Hematopoietic multipotent progenitor cell treated with erythropoietin and hydrocortisone succinate and interleukin-3 and kit ligand, for 15 days (in vitro differentiated cells): ENCODE measurements at regions not wholly inside any gene's neighbourhood (a gene's known extent, or its start where the extent isn't known, plus 50 kb on each side); places are given as distances from the start of the nearest gene placed in this dataset.

Experiments used
- DNase-seq: peaks from one replicate; pipeline ENCODE4 v3.0.0-alpha.2; 2015; ENCODE audit warnings: low spot score

DNA sequence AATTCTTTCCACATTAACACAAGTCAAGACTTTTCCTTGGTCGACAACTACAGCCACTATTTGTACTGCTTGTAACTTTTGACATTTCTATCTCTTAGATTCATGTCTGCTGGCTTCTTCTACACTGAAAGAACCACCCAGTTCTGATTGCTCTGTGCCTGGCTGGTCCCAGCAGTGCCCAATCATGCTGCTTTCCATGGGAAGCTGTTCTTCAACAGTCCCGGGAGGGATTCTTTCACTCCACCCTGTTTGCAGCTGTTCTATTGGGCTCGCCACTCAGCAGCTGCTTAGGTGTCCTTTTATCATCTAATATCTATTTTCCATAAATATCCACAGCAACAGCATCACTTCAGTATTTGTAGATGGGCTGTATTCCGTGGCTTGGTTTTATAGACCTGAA, 471.1 kb upstream of the SMIM21 start:
- DNase-seq, result no peak

DNA sequence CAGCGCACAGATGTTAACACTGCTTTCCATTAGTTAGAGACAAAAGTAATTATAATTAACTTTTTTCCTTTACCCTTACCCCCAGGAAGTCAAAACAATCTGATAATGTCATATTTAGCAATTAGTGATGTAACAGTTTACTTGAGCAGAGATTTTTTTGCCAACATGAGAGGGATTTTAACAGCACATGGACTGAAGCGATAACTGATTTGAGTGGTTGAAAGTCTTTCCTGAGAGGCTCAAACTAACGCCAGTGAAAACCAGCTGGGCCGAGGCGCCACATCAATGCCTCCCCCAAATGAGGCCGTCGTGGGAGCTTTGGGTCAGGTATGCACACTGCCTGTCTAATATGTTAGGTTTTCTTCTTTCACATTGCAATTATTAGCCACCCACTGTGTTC, 469.9 kb upstream of the SMIM21 start:
- DNase-seq, result no peak

DNA sequence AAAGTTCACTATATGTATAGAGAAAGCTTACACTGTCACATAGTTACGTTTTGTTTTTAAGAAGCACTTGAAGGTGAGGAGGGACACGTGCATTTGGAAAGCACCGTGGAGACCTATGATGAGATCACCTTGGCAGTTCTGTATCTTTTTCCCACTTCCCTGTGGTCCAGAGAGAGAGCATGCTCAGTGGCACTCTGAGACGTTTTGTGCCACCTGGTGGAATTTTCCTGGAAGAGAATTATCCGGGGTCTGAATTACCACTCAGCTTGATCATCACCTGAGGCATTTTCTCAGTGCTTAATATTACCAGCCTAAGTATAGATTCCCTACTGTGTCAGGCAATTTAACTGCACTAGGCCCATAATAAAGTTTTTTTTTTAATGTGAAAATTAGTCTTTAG, 469.4 kb upstream of the SMIM21 start:
- DNase-seq, result no peak

DNA sequence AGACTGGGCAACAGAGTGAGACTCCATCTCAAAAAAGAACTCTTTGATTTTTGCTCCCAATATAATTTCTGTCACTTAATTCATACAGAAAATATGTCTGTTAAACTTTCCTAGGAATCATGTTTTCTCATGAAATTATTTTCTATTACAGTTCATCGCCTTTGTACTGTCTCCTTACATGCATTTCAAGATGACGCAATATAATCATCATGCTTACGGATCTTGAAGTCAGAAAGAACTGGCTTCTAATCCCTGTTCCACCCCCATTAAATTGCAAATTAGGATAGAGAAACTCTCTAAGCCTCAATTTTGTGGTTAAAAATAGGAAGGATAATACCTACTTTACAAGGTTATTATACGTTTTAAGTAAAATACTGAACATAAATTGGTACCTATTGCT, 467.6 kb upstream of the SMIM21 start:
- no peak for DNase-seq

DNA sequence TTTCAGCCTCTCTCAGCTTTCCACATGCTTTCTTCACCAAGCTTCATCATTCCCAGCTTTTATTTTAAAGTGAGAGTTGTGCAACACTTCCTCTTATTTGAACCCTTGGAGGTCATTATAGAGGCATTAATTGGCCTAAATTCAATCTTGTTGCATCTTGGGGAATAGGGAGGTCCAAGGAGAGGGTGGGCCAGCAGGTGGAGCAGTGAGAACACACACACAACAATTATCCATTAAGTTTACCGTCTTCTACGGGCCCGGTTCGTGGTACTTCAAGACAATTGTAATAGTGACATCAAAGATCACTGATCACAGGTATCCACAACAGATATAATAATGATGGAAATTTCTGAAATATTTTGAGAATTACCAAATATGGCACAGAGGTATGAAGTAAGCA, 457.2 kb upstream of the SMIM21 start:
- DNase-seq, result no peak

DNA sequence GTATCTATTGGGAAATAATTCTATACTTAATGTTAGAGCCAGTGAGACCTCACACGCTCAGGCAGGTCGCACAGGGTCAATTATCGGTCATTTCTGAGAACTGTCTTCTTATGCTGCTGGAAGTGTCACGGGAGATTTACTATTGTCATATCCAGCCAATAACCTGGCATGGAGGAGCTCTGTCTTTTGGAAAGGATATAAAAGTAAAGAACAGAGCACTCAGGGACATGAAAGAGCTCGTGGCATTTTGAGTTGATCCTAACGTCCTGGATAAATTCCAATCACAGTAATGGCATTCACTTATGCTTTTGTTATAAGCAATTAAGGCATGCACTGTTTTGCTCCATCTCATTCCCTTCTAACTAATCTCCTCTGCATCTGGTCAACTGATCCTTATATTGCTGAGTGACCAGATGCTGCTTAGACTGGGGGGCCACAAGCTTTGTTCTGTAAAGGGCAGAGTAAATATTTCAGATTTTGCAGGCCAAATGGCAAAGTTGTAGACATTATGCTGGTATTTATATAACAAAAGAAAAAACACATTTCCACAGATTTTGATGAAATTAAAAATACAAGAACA, 453.5 kb upstream of the SMIM21 start:
- DNase-seq, result no peak

DNA sequence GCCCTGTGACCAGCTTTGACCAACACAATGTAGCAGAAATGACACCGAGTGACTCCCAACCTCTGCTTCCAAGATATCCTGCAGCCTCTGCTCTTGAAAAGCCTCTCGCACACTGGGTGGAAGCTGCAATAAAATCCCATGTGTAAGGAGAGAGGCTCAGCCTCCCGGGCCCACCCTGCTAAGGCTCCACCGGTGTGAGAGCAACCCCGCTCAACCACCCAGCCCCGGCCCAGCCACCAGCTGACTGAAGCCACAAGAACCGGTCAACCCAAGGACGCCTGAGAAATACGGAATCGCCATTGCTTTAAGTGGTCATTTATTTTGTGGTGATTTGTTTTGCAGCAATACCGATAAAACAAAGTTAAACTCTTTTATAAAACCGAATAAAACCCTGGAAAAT, 452.8 kb upstream of the SMIM21 start:
- no peak for DNase-seq

DNA sequence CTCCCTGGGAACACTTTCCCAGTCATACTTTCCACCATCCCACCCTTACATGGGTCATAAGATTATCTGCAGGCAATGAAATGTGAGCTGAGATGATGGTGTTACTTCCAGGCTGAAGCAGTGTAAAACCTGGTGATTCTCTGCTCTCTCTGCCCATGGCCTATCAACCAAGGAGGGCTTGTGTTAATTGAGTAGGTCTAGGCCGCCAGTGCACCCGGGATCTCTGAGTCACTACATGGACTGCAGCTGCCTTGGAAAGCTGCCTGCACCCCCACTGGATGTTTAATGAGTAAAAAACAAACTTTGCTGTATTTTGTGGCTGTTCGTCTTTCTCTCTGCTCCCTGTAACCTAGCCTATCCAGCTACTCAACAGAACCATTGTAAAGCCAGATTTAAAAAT, 451.7 kb upstream of the SMIM21 start:
- no peak for DNase-seq

DNA sequence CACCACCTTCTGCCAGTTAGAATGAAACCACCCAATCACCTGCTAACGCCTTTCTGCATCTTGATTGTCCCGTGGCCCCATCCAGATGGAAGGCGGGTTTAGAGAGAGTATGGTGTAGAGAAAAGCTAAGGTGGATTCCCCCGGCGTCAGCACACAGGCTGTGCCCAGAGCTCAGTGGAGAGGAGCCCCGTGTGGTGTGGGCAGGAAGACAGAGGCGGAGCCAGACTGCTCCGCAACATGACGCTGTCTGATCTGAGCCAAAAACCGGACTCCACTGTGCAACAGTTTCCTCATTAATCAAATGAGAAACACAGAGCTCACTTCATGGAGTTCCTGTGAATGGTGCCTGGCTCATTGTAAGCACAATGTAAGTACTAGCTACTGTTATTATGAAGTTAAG, 448.1 kb upstream of the SMIM21 start:
- no peak for DNase-seq

DNA sequence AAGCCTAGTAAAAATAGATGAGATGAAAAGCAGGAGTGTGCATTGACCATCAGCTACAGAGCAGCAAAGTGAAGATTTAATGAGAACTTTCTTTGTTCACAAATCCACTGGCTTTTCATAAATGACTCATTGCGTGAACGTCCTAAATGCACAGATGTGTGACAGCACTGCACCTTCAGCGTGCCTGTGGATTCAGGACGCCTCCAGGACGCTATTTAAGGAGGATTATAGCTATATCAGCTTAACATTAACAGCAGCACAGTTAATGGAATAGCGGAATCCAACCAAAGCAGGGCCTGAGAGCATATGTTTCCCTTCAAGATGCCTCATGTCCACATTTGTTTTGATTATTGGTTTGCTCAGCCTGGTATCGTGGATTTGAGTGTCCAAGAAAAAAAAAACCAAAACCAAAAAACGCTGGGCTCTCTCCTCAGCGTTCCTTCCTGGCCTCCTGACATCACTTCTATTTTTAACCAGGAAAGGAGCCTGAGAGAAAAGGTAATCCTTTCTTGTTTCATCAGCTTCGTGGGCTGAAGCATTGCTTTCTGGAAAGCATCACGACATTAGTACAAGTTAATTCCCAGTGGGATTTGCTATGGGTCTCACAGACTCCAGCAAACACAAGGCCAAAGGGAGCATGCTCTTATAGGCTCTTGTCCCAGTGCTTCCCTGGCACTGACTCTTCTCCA, 447.0 kb upstream of the SMIM21 start:
- no peak for DNase-seq

DNA sequence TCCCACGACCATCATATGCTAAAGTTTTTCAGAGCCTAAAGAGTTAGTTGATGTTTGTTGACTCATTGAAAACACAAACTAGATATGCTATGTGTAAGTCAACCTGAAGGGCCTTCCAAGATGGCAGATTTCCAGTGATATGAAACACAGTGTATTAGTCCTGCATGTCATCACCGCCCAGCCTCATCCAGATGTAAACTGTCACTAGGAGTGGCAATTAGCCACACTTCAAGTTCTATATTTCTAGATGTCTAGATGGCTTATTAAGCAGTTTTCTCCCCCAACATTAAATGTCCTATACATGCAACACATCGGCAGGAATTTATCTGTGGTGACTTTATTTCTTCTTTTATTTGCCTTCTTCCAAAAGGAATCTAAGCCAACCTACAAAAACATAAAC, 444.1 kb upstream of the SMIM21 start:
- DNase-seq, result no peak

DNA sequence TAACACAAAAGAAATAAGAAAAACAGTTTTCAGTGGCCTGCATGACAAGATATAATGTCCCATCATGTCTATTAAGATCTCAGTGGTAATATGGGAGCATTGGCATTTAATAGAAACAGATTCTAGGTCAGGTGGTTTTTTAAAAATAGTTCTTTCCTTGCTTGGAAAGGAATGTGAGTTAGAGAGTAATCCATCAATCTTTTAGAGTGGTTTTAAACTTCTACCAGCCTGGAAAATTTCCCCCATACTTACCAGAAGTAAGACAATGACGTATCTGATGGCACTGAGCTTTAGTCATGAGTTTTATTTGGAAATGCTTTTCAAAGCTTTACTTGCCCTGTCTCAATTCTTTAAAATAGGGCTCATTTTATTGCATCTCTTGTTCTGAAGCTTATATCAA, 441.7 kb upstream of the SMIM21 start:
- DNase-seq, result no peak

DNA sequence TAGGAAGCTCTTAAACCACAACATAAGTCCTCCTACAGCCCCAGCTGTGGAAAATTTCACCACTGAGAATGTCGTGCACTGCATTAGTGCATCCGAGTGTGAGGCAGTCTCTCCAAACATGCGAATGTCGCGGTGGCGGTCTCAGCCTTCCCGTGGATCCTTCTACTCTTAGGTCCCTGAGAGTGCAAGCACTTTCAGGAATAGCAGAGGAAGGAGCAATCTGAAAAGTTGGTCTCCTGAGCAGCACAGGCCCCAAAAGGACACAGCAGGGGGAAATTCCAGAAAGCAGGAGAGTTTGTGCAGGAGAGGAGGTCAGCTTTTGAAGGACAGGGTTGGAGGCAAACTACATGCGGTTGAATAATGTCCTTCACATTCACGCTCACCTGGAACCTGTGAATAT, 440.5 kb upstream of the SMIM21 start:
- no peak for DNase-seq

DNA sequence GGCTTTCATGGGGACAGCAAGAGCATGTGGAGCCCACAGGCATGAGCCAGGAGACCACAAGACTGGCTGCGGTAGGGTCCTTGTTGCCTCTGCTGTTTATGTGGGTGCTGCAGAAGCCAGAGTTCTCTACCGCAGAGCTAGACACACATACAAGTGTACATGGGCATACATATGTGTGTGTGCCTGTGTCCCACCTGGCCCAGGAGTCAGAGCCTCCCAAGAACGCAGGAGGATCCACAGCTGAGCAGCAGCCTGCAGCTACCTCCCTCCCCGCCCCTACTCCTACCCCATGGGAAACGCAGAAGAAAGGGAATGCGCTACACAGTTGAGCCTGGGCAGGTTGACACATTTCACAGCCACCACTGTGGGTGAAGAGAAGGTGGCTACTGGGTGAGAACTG, 438.1 kb upstream of the SMIM21 start:
- DNase-seq, result no peak

DNA sequence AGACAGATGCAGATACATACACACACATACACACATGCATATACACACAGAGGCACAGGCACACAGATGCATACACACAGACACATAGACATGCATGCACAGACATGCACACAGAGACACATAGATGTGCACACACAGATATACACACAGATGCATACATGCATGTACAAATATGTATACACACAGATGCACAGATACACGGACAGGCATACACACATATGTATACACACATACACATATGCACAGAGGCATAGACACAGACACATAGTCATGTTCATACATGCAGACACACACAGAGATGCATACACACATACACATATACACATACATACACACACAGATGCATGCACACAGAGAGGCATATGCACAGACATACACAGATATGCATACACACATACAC, 437.3 kb upstream of the SMIM21 start:
- DNase-seq, result no peak

DNA sequence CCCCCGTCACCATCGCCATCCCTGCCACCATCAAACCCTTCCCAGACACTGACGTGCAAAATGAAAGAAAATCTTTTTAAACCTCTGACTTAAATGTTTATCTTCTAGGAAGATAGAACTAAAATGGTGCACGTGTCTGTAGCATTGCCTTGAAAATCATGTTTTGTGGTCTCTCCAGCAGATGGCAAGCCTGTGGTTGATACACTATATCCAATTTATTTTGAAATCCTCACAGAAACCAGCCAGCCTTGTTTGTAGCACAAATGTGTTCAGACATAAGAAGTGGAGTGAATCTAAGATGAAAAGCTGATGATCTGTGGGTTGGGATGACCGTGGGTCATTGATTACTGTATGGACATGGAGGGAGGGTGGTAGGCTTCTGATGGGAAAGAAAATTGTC, 436.2 kb upstream of the SMIM21 start:
- DNase-seq, result no peak

DNA sequence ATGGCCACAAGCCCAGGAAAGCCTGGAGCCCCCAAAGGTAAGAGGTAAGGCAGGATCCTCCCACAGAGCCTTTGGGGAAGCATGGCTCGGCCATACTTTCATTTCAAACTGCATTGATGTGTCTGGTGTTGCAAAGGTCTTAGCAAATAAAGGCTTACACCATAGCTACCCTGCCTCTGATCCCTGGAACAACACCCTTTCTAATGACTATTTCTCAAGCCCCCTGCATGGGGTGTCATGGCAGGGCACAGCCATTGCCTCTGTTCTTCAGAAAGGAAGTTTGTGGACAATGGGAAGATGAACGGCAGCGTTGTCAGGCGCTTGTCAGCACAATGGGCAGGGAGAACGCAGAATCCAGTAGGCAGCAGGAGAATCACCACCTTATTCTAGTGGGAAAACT, 435.0 kb upstream of the SMIM21 start:
- no peak for DNase-seq

DNA sequence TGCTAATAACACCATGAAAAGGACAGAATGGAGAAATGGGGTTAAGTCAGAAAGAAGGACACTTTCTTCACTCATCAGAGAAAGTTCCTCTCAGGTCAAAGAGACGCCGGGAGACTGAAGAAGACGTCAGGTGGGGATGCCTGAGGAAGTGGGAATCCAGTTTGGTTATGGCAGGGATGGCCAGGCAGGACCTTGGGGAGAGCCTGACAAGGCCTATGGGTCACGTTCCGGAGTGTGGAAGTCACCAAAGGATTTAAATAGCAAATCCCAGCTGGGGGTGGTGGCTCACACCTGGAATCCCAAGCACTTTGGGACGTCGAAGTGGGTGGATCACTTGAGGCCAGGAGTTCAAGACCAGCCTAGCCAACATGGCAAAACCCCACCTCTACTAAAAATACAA, 432.7 kb upstream of the SMIM21 start:
- no peak for DNase-seq

DNA sequence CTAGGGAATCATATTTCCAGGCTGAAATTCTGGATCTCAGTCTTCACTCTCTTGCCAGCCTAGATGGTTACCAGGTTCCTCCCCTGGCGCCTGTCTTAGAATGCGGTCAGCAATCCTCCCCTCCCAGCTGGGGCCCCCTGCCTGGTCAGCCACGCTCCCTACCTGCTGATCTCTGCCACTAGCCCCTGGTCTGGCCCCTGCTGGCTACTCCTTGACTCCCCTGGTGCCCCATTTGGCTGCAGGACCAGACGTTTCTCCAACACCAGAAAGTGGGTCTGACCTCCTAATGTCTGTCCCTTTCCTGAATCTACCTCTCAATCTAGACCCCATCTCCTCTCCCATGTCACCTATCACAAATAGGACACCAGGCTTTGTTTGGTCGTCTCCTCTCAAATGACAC, 432.0 kb upstream of the SMIM21 start:
- no peak for DNase-seq

DNA sequence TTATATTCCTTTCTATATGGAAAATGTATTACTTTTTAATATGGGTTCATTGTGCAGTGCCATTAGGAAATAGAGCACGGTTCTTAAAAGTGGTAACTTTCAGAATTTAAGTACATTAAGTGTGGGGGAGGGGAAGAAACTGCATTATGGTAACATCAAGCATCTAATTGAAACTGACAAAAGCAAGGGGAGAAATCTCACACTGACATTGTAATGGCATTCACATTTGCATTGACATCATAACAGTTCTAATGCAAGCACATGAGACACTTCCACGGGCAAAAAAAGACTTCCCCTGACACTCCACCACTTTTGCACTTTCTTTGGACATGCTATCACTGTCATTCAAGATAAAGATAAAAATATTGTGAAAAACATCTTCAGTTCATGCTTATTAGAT, 431.3 kb upstream of the SMIM21 start:
- no peak for DNase-seq

DNA sequence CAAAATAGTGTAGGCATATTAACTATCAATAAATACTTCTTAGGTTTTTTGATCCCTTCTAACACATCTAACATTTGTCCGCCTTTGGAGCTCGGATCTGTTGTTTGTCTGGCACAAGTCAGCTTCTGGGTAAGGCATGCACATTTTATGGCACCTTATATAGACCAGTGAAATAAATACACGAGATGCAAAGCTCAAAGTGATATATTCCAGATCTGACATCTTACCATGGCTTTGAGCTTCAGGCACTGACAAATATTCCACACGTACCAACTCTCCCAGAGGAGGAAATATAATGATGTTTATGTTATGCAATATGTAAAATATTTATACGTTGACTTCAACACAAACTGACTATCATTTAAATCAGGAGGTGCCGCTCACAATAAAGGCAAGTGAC, 430.1 kb upstream of the SMIM21 start:
- DNase-seq, result no peak

DNA sequence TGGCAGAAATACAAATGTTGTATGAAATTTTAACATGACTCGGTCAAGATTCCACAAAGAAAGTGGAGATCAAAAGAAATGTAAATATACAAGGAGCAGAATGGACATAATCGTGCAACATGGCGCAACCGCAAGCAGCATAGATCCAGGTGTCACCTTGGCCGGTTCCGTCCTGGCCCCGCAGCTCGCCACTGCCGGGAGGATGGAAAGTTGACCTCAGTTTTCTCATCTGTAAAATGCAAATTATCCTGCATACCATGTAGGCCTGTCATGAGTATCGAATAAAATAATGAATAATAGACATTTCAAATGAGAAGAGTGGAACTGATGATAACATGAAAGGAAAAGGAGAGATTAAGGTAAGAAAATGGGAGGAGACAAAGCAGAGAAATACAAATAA, 427.3 kb upstream of the SMIM21 start:
- DNase-seq, result no peak

DNA sequence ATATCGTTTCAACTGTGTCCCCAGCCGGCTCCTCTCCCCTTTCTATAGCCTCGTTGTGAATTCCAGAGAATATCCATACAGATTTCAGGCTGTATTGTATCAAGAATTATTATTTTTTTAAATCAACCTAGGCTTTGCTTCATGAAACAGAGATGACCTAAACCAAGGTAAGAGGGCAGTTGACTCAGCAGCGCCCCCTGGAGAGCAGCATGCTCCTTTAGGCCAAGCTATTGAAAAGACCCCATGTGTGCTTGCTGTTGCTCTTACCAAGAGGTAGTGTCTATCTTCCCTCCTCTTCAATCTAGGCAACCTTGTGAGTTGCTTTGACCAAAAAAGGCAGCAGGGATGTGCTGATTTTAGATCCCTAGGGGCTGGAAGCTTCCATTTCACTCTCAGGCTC, 426.7 kb upstream of the SMIM21 start:
- DNase-seq, result no peak

DNA sequence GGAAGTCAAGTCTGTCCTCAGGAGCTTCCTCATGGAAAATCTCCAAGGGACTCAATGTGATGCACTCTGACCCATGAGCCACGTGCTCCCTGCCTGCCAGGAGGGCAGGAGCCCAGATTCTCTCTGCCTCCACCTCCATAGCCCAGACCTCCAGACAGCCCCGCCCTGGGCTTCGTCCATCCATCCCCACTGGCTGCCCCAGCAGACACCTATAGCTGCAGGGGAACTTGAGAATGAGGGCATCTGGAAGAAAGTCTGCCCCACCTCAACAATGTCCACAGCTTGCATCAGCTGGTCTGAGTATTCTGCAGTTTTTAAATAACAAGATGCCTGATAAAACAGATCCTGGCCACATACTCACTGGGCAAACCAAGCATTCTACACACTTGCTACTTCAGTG, 418.8 kb upstream of the SMIM21 start:
- no peak for DNase-seq

DNA sequence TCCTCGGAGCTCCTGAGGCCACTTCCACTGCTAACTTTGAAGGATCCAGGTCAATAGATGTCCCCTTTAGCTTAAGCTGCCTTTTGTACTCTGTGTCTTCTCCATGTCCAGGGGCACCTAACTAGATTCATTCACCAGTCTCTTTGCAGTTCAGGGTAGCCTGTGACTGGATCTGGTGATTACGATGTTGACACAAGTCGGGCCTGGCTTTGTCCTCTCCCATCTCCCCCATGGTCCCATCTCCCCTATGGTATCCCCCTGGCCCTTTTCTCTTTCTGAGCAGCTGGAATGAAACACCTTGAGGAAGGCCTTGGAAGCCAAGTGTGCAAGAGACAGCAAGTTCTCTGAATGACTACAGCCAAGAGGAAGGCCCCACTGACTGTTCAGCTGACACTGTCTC, 417.9 kb upstream of the SMIM21 start:
- no peak for DNase-seq
